ENCODE measurements at regions not wholly inside any gene's neighbourhood (a gene's known extent, or its start where the extent isn't known, plus 50 kb on each side); places are given as distances from the start of the nearest gene placed in this dataset.

DNA sequence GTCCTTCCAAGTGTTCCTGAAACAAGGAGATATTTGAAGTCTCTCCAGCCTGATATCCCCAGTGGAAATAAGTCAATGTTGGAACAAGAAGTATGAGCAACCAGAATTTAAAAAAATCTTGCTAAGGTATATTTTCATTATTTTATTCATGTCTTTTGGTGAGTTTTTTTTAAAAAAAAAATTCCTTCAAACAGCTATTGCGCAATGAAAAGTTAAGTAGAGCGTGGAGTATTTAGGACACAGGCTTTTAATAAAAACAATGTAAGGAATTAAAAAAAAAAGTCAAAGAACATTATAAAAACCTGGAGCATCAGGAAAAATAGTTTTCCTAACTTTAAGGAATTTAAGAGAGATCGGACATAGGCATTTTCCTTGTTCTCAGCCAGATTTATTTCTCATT is 940.4 kb downstream of the KCNJ2 start:
- intact Hi-C loops (cut with micrococcal nuclease; ENCODE audit: unreplicated experiment): no loop called here
- H3K4me3 Mint-ChIP-seq (ENCODE audit: low read depth, unreplicated experiment): no peak overlapping the region
- TF ChIP-seq CTCF (IDR thresholded peaks at IDR 0.05; ENCODE audit: unreplicated experiment): no peak
- BruUV-seq (replicated peaks): no TSS peak
- H3K36me3 Mint-ChIP-seq (ENCODE audit: insufficient read depth, unreplicated experiment): no peaks in the 10 kb centered on the region
- no peaks in the 10 kb centered on the region for H3K9me3 Mint-ChIP-seq (ENCODE audit: low read depth, unreplicated experiment)
- no peak for DNase-seq
- H3K27me3 Mint-ChIP-seq (ENCODE audit: unreplicated experiment): no peaks in the 10 kb centered on the region
- CTCF ChIA-PET: no interaction called here
- H3K4me1 Mint-ChIP-seq (ENCODE audit: low read depth, unreplicated experiment): no peaks in the 10 kb centered on the region
- H3K27ac Mint-ChIP-seq (ENCODE audit: unreplicated experiment): no peak overlapping the region

DNA sequence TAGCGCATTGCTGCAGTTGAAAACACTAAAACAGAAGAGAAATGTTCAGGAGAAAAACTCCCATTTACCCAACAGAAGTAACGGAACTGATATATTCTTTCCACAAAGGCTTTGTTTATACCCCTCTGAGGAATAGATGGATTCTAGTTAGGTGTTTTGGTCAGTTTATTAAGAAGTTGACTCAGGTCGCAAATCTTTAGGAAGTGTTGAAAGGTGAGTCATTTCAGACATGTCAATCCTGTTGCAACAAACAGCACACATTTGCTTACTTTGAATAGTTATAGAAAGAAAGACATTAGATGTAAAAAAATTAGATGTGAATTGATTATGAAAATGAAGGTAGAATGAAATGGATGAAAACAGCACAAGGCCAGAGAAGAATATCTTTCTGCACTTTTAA is 941.0 kb downstream of the KCNJ2 start:
- H3K36me3 Mint-ChIP-seq (ENCODE audit: insufficient read depth, unreplicated experiment): no peaks in the 10 kb centered on the region
- CTCF ChIA-PET: no interaction called here
- BruUV-seq (replicated peaks): no TSS peak
- no peaks in the 10 kb centered on the region for H3K9me3 Mint-ChIP-seq (ENCODE audit: low read depth, unreplicated experiment)
- H3K27me3 Mint-ChIP-seq (ENCODE audit: unreplicated experiment): no peaks in the 10 kb centered on the region
- H3K4me1 Mint-ChIP-seq (ENCODE audit: low read depth, unreplicated experiment): no peaks in the 10 kb centered on the region
- no peak overlapping the region for H3K27ac Mint-ChIP-seq (ENCODE audit: unreplicated experiment)
- intact Hi-C loops (cut with micrococcal nuclease; ENCODE audit: unreplicated experiment): no loop called here
- no peak overlapping the region for H3K4me3 Mint-ChIP-seq (ENCODE audit: low read depth, unreplicated experiment)
- DNase-seq: no peak
- TF ChIP-seq CTCF (IDR thresholded peaks at IDR 0.05; ENCODE audit: unreplicated experiment): no peak

DNA sequence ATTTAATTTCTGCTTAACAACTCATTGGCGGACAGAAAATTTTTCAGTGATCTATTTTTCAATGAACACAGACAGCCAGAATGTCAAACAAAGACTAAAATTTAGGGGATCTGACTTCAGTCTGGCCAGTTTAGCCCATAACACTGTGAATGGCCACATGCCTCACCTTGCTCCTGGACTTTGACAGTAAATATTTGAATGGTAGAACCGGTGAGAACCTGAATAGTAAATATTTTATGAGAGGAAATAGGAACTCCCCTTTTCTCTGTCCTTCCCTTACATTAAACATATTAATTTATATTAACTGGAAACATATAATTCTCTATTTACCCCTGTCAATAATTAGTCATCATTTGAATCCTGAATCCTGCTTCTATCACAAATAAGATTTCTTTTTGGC is 942.1 kb downstream of the KCNJ2 start:
- no peak overlapping the region for H3K4me3 Mint-ChIP-seq (ENCODE audit: low read depth, unreplicated experiment)
- no TSS peak for BruUV-seq (replicated peaks)
- no peak for TF ChIP-seq CTCF (IDR thresholded peaks at IDR 0.05; ENCODE audit: unreplicated experiment)
- CTCF ChIA-PET: no interaction called here
- no peak overlapping the region for H3K27ac Mint-ChIP-seq (ENCODE audit: unreplicated experiment)
- intact Hi-C loops (cut with micrococcal nuclease; ENCODE audit: unreplicated experiment): no loop called here
- H3K9me3 Mint-ChIP-seq (ENCODE audit: low read depth, unreplicated experiment): no peaks in the 10 kb centered on the region
- H3K36me3 Mint-ChIP-seq (ENCODE audit: insufficient read depth, unreplicated experiment): no peaks in the 10 kb centered on the region
- H3K27me3 Mint-ChIP-seq (ENCODE audit: unreplicated experiment): no peaks in the 10 kb centered on the region
- DNase-seq: no peak
- no peaks in the 10 kb centered on the region for H3K4me1 Mint-ChIP-seq (ENCODE audit: low read depth, unreplicated experiment)

GRCh38 chr17:71111934-71112333 is 942.6 kb downstream of the KCNJ2 start:
- intact Hi-C loops (cut with micrococcal nuclease; ENCODE audit: unreplicated experiment): no loop called here
- Mint-ChIP-seq H3K36me3 (ENCODE audit: insufficient read depth, unreplicated experiment) (no peaks in the 10 kb centered on the region), H3K4me3 (ENCODE audit: low read depth, unreplicated experiment) (no peak overlapping the region), H3K4me1 (ENCODE audit: low read depth, unreplicated experiment) (no peaks in the 10 kb centered on the region), H3K9me3 (ENCODE audit: low read depth, unreplicated experiment) (no peaks in the 10 kb centered on the region), H3K27ac (ENCODE audit: unreplicated experiment) (no peak overlapping the region), H3K27me3 (ENCODE audit: unreplicated experiment) (no peaks in the 10 kb centered on the region)
- CTCF ChIA-PET: no interaction called here
- no peak for TF ChIP-seq CTCF (IDR thresholded peaks at IDR 0.05; ENCODE audit: unreplicated experiment)
- no peak for DNase-seq
- no TSS peak for BruUV-seq (replicated peaks)

DNA sequence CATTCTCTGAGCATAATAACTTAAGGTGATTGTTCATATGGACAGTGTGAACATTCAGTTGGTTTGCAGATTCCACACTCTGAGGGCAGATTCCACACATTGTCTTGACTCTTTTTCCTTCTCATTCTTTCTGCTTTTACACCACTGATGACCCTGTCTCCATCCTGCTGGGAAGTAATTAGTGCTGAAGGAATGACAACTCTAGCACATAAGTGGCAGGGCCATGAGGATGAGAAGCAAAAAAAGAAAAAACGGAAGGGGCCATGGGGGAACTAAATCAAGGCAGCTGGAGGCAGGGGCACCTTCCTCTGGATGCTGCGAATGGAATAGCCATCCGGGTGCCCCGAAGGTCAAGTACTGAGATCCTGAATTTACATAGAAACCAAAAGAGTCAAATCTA is 944.0 kb downstream of the KCNJ2 start:
- TF ChIP-seq CTCF (IDR thresholded peaks at IDR 0.05; ENCODE audit: unreplicated experiment): no peak
- CTCF ChIA-PET: no interaction called here
- H3K9me3 Mint-ChIP-seq (ENCODE audit: low read depth, unreplicated experiment): no peaks in the 10 kb centered on the region
- intact Hi-C loops (cut with micrococcal nuclease; ENCODE audit: unreplicated experiment): no loop called here
- H3K36me3 Mint-ChIP-seq (ENCODE audit: insufficient read depth, unreplicated experiment): no peaks in the 10 kb centered on the region
- H3K27ac Mint-ChIP-seq (ENCODE audit: unreplicated experiment): no peak overlapping the region
- no peak overlapping the region for H3K4me3 Mint-ChIP-seq (ENCODE audit: low read depth, unreplicated experiment)
- no peak for DNase-seq
- peaks cover 9% of the 10 kb centered on the region for H3K4me1 Mint-ChIP-seq (ENCODE audit: low read depth, unreplicated experiment)
- H3K27me3 Mint-ChIP-seq (ENCODE audit: unreplicated experiment): no peaks in the 10 kb centered on the region
- no TSS peak for BruUV-seq (replicated peaks)
